ENCODE measurements at regions not wholly inside any gene's neighbourhood (a gene's known extent, or its start where the extent isn't known, plus 50 kb on each side); places are given as distances from the start of the nearest gene placed in this dataset.

DNA sequence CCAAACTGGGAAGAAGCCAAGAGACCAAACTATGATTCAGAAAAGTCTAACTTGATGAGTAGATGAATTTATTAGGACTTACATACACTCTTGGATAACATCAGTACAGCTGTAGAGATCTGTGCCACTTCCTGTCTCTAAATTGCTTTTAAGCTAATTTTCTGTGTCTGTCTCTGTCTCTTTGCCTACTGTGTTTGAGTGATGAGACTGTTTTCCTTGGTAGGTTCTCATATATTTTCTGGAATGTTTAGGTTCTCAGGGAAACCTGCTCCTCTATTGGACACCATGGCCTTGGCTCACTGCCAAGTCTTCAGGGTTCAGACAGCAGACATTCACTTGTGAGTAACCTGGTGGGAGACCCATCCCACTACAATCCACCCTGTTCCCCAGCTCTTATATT lies 103.5 kb upstream of the KIF2B start:
- no peak for TF ChIP-seq POLR2A (IDR thresholded peaks at IDR 0.05)
- TF ChIP-seq, protein P1, sequence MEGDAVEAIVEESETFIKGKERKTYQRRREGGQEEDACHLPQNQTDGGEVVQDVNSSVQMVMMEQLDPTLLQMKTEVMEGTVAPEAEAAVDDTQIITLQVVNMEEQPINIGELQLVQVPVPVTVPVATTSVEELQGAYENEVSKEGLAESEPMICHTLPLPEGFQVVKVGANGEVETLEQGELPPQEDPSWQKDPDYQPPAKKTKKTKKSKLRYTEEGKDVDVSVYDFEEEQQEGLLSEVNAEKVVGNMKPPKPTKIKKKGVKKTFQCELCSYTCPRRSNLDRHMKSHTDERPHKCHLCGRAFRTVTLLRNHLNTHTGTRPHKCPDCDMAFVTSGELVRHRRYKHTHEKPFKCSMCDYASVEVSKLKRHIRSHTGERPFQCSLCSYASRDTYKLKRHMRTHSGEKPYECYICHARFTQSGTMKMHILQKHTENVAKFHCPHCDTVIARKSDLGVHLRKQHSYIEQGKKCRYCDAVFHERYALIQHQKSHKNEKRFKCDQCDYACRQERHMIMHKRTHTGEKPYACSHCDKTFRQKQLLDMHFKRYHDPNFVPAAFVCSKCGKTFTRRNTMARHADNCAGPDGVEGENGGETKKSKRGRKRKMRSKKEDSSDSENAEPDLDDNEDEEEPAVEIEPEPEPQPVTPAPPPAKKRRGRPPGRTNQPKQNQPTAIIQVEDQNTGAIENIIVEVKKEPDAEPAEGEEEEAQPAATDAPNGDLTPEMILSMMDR (IDR thresholded peaks at IDR 0.05): no peak

Measured in esophagus squamous epithelium (tissue), 4 donors.